SU-DHL-6 (cell line): ENCODE measurements at regions not wholly inside any gene's neighbourhood (a gene's known extent, or its start where the extent isn't known, plus 50 kb on each side); places are given as distances from the start of the nearest gene placed in this dataset.

ENCODE experiments used
- CTCF ChIP-seq: fragments of 200-600 bp; sonication (generic); IDR thresholded peaks from one replicate; pipeline ENCODE4 v1.5.1; 2017; ENCODE audit warnings: antibody characterized with exemption, mild to moderate bottlenecking, low read length, moderate library complexity; ENCODE audit not compliant: insufficient read depth, poor library complexity, severe bottlenecking
- EZH2phosphoT487 ChIP-seq: fragments of 200-600 bp; sonication (generic), shearing (Covaris generic); conservative IDR thresholded peaks from 2 replicates; pipeline ENCODE4 v1.6.1; 2018; ENCODE audit warnings: mild to moderate bottlenecking, antibody characterized with exemption, low read length, moderate library complexity, mixed read lengths

GRCh38 chr7:45470031-45470430 lies 104.1 kb upstream of the ADCY1 start:
- TF ChIP-seq CTCF: no peak
- no peak for TF ChIP-seq EZH2phosphoT487
